GM12878 (cell line): ENCODE measurements at regions not wholly inside any gene's neighbourhood (a gene's known extent, or its start where the extent isn't known, plus 50 kb on each side); places are given as distances from the start of the nearest gene placed in this dataset.

ENCODE experiments used
- BHLHE40 ChIP-seq, 2 experiments: fragments of 450-650 bp in 1 of 2; IDR thresholded peaks; 2 replicates each; pipeline ENCODE4 v1.6.1; 2011 to 2017; ENCODE audit warnings: low read depth in 2 of 2, borderline replicate concordance in 1 of 2, improper control_type of control experiment in 1 of 2, low read length in 1 of 2, mild to moderate bottlenecking in 1 of 2
- CREM ChIP-seq: IDR thresholded peaks from 2 replicates; pipeline ENCODE4 v1.6.1; 2014; ENCODE audit warnings: antibody characterized with exemption, low read depth
- PAX8 ChIP-seq: fragments of 450-650 bp; IDR thresholded peaks from 2 replicates; pipeline ENCODE4 v1.6.1; 2017; ENCODE audit warnings: mild to moderate bottlenecking, moderate library complexity
- TF ChIP-seq, protein P1 (sequence below), 3 experiments: IDR thresholded peaks in 2 of 3; conservative IDR thresholded peaks in 1 of 3; 2 replicates each; pipeline ENCODE4 v1.5.1; 2011; ENCODE audit warnings: low read depth in 3 of 3, low read length in 3 of 3, mild to moderate bottlenecking in 3 of 3, control low read depth in 2 of 3, moderate library complexity in 2 of 3, inconsistent platforms in 1 of 3, mixed read lengths in 1 of 3; ENCODE audit not compliant: control insufficient read depth in 2 of 3, insufficient read depth in 1 of 3; ENCODE audit errors: extremely low read depth in 1 of 3

DNA sequence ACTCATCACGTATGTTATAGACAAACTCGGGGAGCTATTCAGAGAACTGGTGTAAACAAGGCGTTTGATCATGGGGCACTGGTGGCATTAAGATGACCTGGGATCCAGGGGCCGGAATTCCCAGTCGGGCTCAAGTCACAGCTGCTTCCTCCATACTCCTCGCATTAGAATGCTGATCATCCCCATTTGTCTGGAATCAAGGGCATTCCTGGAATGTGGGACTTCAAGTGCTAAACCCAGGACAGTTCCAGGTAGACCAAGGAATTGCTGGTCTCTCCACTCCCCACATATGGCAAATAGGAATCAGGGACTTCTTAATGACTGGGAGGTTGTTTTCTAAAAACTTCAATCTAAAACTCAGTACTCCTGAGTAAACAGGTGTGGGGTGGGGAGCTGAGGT is 355.7 kb upstream of the RAB6C start:
- TF ChIP-seq, protein P1, sequence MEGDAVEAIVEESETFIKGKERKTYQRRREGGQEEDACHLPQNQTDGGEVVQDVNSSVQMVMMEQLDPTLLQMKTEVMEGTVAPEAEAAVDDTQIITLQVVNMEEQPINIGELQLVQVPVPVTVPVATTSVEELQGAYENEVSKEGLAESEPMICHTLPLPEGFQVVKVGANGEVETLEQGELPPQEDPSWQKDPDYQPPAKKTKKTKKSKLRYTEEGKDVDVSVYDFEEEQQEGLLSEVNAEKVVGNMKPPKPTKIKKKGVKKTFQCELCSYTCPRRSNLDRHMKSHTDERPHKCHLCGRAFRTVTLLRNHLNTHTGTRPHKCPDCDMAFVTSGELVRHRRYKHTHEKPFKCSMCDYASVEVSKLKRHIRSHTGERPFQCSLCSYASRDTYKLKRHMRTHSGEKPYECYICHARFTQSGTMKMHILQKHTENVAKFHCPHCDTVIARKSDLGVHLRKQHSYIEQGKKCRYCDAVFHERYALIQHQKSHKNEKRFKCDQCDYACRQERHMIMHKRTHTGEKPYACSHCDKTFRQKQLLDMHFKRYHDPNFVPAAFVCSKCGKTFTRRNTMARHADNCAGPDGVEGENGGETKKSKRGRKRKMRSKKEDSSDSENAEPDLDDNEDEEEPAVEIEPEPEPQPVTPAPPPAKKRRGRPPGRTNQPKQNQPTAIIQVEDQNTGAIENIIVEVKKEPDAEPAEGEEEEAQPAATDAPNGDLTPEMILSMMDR (IDR thresholded peaks at IDR 0.05 in 2 of 3, conservative IDR thresholded peaks at IDR 0.05 in 1 of 3; ENCODE audit: control insufficient read depth in 2 of 3, extremely low read depth in 1 of 3, insufficient read depth in 1 of 3, low read depth in 3 of 3, low read length in 3 of 3), result no peak
- no peak for TF ChIP-seq PAX8
- TF ChIP-seq BHLHE40 (IDR thresholded peaks at IDR 0.05; ENCODE audit: borderline replicate concordance in 1 of 2, low read depth in 2 of 2, low read length in 1 of 2), result no peak
- TF ChIP-seq CREM, result no peak
